ENCODE measurements at regions not wholly inside any gene's neighbourhood (a gene's known extent, or its start where the extent isn't known, plus 50 kb on each side); places are given as distances from the start of the nearest gene placed in this dataset.
"Not testable (repeated sequence)": the region's sequence is repeated elsewhere in the genome, so short reads cannot be mapped to it uniquely, and the experiment has no call there.

DNA sequence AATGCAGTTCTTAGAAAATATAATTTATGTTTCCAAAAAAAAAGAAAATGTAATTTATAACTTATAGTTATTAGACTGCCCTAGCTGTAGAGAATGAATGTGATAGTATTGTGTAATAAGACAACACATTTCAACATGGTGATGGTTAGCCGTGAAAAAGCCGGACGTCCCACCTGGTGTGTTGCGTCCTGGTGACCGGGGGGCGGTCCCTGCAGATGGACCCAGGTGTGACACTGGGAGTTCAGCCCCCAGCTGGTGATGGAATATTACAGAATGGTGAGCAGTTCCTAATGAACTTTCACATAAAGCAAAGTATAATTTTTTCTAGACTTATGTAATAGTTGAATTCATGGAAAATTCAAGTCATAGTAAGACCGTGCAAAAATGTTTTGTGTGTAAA is 132.8 kb downstream of the LAT start:
- H3K36me3 Mint-ChIP-seq, result no peaks in the 10 kb centered on the region
- H3K27me3 Mint-ChIP-seq, result no peaks in the 10 kb centered on the region
- H3K9me3 Mint-ChIP-seq, result no peaks in the 10 kb centered on the region
- H3K4me3 Mint-ChIP-seq, result no peak overlapping the region
- H3K4me1 Mint-ChIP-seq, result peaks cover 4 to 10% (median 5%) of the 10 kb centered on the region in 3 donors
- no peak overlapping the region for H3K27ac Mint-ChIP-seq

DNA sequence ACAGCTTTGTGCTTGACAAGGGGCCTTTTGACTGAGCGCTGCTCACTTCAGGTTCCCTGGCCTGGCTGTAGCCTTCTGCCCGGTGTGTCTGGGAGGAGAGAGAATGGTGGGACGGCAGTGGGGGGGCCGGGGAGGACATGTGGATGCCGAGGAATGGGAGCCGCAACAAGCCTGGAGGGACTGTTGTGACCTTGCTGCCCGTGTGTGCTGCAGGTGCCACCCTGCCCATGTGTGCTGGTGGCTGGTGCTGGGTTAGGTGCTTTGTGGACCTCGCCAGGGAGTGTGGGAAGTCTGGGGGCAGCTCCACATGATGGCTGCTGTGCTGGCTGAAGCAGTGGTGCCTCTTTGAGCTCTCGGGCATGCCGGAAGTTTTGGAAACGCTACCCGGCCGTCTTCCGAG is 132.1 kb downstream of the LAT start:
- Mint-ChIP-seq H3K4me3 (no peak overlapping the region), H3K36me3 (peaks cover 2% of the 10 kb centered on the region), H3K4me1 (peaks cover 5 to 10% (median 7%) of the 10 kb centered on the region in 3 donors), H3K27me3 (no peaks in the 10 kb centered on the region), H3K27ac (peak overlapping the region in 1 of 3 donors; percentile 53), H3K9me3 (no peaks in the 10 kb centered on the region)

DNA sequence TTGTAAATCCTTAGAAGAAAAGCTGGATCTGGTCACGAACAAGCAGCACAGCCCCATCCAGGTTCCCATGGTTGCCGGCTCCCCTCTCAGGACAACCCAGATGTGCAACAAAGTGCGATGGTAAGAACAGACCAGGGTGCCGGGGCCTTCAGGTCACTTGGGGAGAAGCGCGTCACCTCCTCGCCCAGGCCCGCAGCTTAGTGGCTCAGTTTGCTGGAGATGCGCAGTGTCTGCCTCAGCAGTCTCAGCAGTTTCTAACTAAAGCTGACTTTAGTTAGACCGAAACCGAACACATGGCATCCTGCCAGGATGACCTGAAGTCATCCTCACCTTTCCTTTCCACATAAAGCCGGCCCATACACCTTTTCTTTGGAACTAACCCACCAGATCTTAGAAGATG is 131.4 kb downstream of the LAT start:
- H3K9me3 Mint-ChIP-seq, H3K4me3 Mint-ChIP-seq, H3K36me3 Mint-ChIP-seq, H3K4me1 Mint-ChIP-seq, H3K27me3 Mint-ChIP-seq: not testable (repeated sequence)
- peak overlapping the region in 1 of 3 donors; percentile 53 for H3K27ac Mint-ChIP-seq

DNA sequence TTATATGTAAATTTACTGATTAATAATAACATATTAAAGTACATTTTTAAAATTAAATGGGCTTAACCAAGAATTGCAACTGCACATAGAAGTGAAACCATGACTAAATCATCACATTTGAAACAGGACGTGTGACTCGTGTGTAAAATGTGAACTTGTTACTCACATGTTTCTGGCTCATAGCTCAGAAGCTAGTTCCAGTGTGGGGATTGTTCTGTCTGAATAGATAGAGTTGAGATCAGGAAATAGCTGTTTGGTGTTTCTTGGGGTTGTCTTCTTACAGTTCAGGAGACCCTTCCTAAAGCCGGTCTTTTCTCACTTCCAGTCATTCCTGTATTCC is 130.9 kb downstream of the LAT start:
- not testable (repeated sequence) for H3K36me3 Mint-ChIP-seq, H3K9me3 Mint-ChIP-seq, H3K4me3 Mint-ChIP-seq, H3K27ac Mint-ChIP-seq, H3K27me3 Mint-ChIP-seq
- H3K4me1 Mint-ChIP-seq, result peaks cover 5 to 12% (median 9%) of the 10 kb centered on the region in 3 donors

DNA sequence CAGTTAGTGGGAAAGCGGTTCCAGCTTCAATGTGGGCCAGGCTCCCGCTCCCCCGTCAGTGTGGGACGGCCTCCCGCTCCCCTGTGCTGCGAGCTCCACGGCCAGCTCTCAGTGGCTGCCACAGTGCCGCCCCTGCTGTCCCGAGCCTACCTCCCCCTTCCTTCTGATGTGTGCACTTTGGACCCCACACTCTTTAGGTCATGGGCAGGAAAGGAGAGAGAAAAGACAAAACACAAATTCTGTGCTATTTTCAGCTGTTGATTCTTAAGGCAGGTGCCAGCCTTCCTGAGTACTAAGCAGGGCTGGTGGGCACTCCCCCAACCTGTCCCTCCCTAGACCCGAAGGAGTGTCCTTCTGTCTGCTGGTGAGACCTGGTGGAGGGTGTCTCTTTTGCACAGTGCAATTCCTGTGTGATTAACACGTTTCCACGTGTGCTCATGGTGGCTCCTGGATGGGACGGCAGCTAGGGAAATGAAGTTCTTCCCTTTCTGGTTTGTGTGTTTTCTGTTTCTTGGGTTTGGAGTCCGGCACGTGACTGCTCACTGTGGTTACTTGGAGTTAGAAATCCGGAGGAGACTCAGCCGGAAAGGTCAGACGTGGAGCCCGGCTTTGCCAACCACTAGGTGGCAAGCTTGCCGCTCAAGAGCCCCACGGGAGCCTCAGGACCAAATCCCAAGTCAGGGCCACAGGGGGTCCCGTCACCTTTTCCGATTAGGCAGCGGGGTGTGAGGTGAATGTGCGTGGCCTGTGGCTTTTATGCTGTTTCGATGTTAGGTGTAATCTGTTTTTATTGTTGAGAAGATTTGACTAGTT is 130.3 kb downstream of the LAT start:
- Mint-ChIP-seq H3K4me3 (peak overlapping the region in 1 of 4 donors; percentile 60), H3K27ac (peak overlapping the region in 1 of 3 donors; percentile 51), H3K4me1 (peaks cover 5 to 12% (median 9%) of the 10 kb centered on the region in 3 donors)
- not testable (repeated sequence) for H3K9me3 Mint-ChIP-seq, H3K27me3 Mint-ChIP-seq, H3K36me3 Mint-ChIP-seq

DNA sequence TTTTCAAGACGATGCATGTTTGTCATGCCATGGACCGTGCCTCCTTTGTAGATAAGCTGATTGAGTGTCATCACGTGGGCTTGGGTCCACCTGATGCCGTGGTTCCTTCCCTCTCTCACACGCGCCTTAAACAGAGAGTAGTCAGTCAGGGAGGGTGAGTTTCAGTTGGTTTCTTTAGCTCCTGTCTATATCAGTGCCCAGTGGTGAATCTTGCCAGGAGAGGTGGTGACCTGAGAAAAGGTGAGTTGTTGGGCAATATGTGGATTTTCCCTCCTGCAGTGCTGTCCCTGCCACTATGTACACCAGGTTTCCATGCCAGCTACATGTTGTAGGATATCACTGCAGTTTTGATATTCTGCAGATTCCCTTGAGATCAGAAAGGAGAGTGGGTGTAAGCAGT is 129.7 kb downstream of the LAT start:
- peak overlapping the region in 1 of 3 donors; percentile 51 for H3K27ac Mint-ChIP-seq
- peaks cover 2% of the 10 kb centered on the region for H3K36me3 Mint-ChIP-seq

DNA sequence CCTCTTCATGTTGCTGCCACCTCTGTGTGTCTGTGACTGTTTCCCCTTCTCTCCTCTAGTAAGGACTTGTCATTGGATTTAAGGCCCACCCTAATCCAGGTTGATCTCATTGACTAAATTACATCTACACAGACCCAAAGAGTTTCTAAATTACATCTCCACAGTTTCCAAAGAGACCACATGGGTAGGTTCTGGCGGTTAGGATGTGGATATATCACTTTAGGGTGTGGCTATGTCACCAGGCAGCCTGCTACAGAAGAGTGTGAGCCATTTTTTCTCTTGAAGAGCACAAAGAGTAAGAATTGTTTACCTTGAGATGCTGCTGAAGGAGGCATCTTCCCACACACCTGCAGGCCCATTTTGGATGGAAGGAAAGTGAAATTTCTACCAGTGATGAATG is 128.6 kb downstream of the LAT start:
- H3K36me3 Mint-ChIP-seq, H3K4me3 Mint-ChIP-seq, H3K9me3 Mint-ChIP-seq, H3K27me3 Mint-ChIP-seq: not testable (repeated sequence)
- peaks cover 5 to 12% (median 9%) of the 10 kb centered on the region in 3 donors for H3K4me1 Mint-ChIP-seq
- H3K27ac Mint-ChIP-seq, result peak overlapping the region in 1 of 3 donors; percentile 12

More for the DNA sequence above, 129.7 kb downstream of the LAT start:
- Mint-ChIP-seq H3K9me3 (no peaks in the 10 kb centered on the region), H3K4me1 (peaks cover 5 to 12% (median 9%) of the 10 kb centered on the region in 3 donors), H3K4me3 (no peak overlapping the region), H3K27me3 (no peaks in the 10 kb centered on the region)

DNA sequence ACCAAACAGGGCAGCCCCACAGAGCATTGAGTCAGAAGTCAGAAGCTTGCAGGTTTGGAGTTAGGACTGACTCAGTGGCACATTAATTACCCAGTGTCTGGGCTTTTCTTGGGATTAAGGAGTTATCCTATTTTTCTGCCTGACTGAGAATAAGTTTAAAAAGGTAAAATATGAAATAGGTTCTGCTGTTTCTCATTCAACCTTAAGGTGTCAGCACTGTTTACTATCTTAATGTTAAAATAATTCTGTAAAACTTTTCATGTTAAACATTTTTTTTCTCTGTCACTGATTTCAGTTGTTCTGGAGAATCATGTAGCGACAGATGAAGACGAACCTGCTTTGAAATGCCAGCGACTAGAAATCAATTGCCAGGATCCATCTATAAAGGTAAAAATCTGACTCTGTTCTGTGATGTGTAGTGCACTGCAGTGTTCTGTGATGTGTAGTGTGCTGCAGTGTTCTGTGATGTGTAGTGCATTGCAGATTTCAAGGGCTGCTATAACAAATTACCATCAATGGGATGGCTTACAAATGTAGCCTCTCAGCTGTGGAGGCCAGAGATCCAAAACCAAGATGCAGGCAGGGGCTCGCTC is 128.0 kb downstream of the LAT start:
- Mint-ChIP-seq H3K36me3 (peaks cover 2% of the 10 kb centered on the region), H3K9me3 (no peaks in the 10 kb centered on the region), H3K4me1 (peaks cover 5 to 12% (median 9%) of the 10 kb centered on the region in 3 donors), H3K27ac (peak overlapping the region in 2 of 3 donors; percentile 73 to 92), H3K27me3 (no peaks in the 10 kb centered on the region), H3K4me3 (no peak overlapping the region)

DNA sequence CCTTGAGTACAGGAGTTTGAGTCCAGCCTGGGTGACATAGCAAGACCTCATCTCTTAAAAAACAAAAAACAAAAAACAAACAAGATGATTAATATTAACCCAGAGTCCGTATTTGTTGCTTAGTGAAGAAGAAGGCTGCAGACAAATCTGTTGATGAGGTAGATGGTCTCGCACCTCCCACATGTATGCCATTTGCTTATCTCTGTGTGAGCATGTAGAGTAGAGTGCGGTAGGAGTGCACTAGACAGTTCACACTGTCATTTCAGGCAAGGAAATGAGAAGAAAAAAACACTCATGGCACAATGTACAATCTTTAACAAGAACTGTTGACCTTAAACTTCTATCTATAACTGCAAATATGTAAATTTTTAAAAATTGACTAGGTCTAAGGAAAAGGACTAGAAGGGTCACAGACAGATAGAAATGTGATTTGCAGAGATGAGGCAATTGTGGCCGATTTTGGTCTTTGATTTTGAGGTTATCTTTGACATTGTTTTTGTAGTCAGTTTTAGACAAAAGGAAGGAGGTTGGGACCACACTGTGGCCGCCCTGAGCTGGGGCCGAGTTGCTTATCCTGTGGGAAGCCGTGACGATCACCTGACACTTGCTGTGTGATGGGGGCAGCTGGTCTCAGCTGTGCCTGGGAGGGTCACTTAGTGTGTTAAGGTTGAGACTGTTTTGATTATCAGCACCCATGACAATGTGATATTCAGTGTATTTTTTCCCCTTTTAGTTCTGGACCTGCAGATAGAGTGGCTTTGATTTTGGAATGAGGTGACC is 127.2 kb downstream of the LAT start:
- H3K9me3 Mint-ChIP-seq, H3K4me3 Mint-ChIP-seq, H3K27me3 Mint-ChIP-seq, H3K36me3 Mint-ChIP-seq: not testable (repeated sequence)
- H3K27ac Mint-ChIP-seq, result peak overlapping the region in 2 of 3 donors; percentile 6 to 92
- peaks cover 5 to 12% (median 9%) of the 10 kb centered on the region in 3 donors for H3K4me1 Mint-ChIP-seq

DNA sequence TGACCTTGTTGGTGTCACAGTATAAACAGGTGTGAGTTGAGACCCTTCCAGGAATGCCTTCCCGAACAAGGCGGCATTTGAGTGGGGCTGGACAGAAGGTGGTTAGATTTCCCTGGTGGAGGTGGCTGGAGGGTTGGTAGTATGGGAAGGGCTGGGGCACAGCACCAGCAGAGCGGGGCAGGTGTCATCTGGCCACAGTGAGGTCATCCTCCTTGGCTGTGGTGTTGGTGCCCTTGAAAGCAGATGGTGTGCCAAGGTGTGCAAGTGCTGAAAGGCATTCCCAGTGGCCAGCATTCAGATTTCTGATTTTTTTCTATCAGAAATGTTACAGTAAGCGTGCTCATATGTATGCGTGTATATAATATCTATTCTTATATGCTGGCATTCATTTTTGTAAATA is 126.6 kb downstream of the LAT start:
- Mint-ChIP-seq H3K27me3 (no peaks in the 10 kb centered on the region), H3K4me3 (no peak overlapping the region), H3K9me3 (no peaks in the 10 kb centered on the region), H3K27ac (peak overlapping the region in 2 of 3 donors; percentile 83 to 92), H3K36me3 (peaks cover 2% of the 10 kb centered on the region), H3K4me1 (peaks cover 5 to 12% (median 9%) of the 10 kb centered on the region in 3 donors)

DNA sequence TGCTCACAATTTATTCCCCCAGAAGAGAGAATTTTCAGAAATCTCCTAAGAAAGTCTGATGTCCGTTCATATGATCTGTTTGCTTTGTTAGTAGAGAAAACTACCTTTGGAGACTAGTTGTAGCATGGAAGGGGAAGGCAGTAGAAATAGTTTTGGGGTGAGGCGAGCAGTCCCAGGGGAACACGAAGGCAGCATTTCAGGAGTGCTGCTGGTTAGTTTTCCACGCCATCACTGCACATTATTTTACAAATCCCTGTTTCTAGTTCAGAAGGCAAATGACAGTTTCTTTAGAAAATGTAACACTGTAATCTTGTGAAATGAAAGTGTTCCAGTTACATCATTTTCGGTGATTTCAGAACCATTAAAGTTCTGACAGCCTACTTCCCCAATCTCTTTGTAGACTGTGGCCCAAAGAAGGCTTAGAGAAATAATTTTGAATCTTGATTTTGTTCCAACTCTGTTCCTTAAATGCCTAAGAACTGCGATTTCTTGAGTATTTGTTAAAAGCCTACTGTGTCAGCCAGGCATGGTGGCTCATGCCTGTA is 123.8 kb downstream of the LAT start:
- not testable (repeated sequence) for H3K27me3 Mint-ChIP-seq, H3K27ac Mint-ChIP-seq, H3K9me3 Mint-ChIP-seq, H3K36me3 Mint-ChIP-seq, H3K4me1 Mint-ChIP-seq, H3K4me3 Mint-ChIP-seq

DNA sequence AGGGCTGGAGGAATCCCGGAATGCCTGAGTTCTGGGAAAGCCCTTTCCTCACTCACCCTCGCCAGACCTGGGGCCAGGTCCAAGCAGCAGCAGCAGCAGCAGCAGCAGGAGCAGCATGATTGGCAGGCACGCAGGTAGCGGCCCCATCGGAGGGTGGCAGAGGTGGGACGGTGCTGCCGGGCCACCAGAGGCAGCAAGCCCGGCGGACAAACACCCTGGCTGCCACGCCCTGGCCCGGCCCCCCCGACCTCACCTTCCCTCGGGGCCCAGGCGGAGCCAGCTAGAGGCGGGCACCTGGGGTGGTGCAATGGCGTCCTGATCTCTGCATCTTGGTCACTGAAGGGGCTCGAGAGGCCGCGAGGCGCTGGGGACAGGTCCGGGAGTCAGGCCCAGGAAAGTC is 122.4 kb downstream of the LAT start:
- Mint-ChIP-seq H3K27me3 (no peaks in the 10 kb centered on the region), H3K4me3 (no peak overlapping the region), H3K27ac (no peak overlapping the region), H3K4me1 (peaks cover 0 to 4% (median 2%) of the 10 kb centered on the region in 3 donors), H3K36me3 (peaks cover 2% of the 10 kb centered on the region), H3K9me3 (no peaks in the 10 kb centered on the region)

DNA sequence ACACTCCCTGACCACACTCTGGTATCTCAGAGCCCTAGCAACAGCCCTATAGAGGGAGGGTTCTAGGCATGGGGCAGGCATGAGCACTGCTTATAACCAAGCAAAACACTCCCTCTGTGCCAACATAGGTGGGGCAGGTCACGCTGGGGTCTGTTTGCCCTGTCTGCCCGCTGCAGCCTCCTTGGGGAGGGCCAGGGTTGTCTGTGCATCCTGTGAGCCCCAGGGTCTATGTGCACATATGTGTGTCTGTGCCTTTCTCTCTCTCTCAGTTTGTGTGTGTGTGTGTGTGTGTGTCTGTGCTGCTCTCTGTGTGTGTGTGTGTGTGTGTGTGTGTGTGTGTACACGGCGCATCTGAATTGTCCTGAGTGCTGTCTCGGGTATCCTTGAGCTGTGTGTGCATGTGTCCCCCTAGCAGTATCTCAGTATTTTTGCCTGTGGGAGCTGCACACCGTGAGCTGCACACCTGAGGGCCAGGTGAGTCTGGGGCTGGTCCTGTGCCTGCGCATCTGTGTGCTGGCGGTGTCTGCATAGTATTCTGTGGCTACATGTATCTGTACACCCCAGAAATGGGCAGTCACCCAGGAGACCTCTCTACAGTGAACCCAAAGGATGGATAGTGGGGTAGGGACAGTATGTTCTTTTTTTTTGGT is 121.5 kb downstream of the LAT start:
- H3K4me1 Mint-ChIP-seq, H3K4me3 Mint-ChIP-seq, H3K9me3 Mint-ChIP-seq, H3K27me3 Mint-ChIP-seq, H3K27ac Mint-ChIP-seq, H3K36me3 Mint-ChIP-seq: not testable (repeated sequence)

DNA sequence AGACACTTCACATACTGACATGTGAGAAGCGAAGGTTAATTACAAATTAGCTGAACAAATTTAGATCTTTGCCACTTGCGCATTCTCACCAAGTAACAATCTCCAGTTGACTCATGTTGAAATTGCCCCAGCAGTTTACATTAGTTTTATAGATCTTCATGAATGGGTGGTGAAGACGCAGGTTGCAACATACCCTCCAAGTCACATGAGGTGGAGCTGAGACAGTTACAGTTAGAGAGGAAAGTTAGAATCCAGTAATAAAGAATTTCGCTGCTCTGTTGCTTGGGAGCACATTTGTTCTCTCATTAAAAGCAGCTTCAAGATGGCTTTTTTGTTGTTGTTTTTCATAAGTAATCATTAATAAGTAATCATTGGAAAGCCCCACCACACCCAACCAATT is 119.7 kb downstream of the LAT start:
- not testable (repeated sequence) for H3K27ac Mint-ChIP-seq, H3K4me3 Mint-ChIP-seq, H3K36me3 Mint-ChIP-seq, H3K27me3 Mint-ChIP-seq, H3K9me3 Mint-ChIP-seq, H3K4me1 Mint-ChIP-seq

DNA sequence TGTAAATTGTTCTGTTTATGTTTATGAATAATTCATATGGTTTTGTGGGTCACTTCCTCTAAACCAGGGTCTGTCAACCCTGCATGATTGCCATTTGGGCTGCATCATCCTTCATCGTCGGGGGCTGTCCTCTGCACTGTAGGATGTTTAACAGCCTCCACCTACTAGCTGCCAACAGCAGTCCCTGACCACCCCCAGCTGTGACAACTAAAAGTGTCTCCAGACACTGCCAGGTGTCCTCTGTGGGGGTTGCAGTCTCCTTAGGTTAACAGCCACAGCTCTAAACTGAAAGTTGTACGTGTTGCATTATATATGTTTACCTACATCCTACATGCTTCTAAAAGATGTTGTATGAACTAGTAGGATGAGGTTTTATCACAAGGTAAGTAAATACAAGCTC is 113.1 kb downstream of the LAT start:
- H3K27ac Mint-ChIP-seq, H3K9me3 Mint-ChIP-seq, H3K27me3 Mint-ChIP-seq, H3K4me1 Mint-ChIP-seq, H3K36me3 Mint-ChIP-seq, H3K4me3 Mint-ChIP-seq: not testable (repeated sequence)
